ENCODE measurements at regions not wholly inside any gene's neighbourhood (a gene's known extent, or its start where the extent isn't known, plus 50 kb on each side); places are given as distances from the start of the nearest gene placed in this dataset.

DNA sequence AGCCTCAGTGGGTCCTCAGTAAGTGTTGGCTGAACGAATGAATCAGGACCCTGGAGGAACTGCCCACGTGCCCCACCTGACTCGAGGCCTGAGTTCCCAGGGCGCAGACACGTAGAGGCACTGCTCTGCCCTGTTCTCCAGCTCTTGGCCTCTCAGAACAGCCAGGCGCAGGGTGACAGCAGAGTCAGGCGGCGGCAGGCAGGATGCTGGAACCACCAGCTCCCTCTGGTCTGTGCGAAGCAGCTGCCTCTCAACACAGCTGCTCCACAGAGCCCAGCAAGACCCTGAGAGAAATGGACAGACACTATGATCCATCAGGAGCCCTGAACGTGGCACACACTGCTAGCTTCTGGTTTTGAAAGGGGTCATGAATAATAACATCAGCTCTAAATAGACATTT, 53.1 kb upstream of the BCO1 start:
- Histone ChIP-seq H3K27me3 (ENCODE audit: control insufficient read depth in 1 of 2, insufficient read depth in 2 of 2, low read length in 2 of 2) (no peaks in the 10 kb centered on the region), H3K36me3 (ENCODE audit: control insufficient read depth in 1 of 2, insufficient read depth in 2 of 2, low read length in 2 of 2) (no peaks in the 10 kb centered on the region), H3K4me3 (ENCODE audit: low read depth in 1 of 2, low read length in 2 of 2) (no peak overlapping the region), H3K27ac (ENCODE audit: low read depth, low read length) (no peak overlapping the region), H3K9me3 (ENCODE audit: control insufficient read depth in 1 of 2, low read length in 2 of 2) (no peaks in the 10 kb centered on the region), H3K9ac (ENCODE audit: low read depth in 1 of 2, low read length in 2 of 2) (no peak overlapping the region), H3K4me1 (ENCODE audit: control insufficient read depth in 1 of 2, insufficient read depth in 2 of 2, low read length in 2 of 2) (no peaks in the 10 kb centered on the region)

DNA sequence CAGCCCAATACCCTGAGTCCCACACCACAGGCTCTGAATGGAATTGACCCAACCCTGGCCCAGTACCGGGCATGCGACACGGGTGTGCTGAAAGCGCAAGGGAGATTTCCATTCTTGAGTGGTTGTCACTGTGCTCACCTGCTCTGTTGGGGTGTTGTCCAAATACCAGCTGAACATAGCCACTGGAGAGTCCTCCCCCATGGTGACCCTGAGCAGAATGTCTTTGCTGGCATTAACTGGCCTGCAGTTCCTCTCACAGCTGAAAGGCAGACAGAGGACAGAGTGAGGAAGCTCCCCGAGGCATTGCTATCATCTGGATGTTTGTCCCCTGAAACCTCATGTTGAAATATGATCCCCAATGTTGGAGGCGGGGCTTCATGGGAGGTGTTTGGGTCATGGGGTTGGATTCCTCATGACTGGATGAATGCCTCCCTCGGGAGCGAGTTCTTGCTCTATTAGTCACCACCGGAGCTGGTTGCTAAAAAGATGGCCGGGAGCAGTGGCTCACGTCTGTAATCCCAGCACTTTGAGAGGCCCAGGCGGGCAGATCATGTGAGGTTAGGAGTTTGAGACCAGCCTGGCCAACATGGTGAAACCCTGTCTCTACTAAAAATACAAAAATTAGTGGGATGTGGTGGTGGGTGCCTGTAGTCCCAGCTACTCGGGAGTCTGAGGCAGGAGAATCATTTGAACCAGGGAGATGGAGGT, 57.3 kb upstream of the BCO1 start:
- no peak overlapping the region for H3K4me3 ChIP-seq (ENCODE audit: low read depth in 1 of 2, low read length in 2 of 2)
- H3K27ac ChIP-seq (ENCODE audit: low read depth, low read length) = peak overlapping the region; percentile 1
- H3K4me1 ChIP-seq (ENCODE audit: control insufficient read depth in 1 of 2, insufficient read depth in 2 of 2, low read length in 2 of 2) = no peaks in the 10 kb centered on the region
- H3K9ac ChIP-seq (ENCODE audit: low read depth in 1 of 2, low read length in 2 of 2) = no peak overlapping the region
- no peaks in the 10 kb centered on the region for H3K27me3 ChIP-seq (ENCODE audit: control insufficient read depth in 1 of 2, insufficient read depth in 2 of 2, low read length in 2 of 2)
- no peaks in the 10 kb centered on the region for H3K36me3 ChIP-seq (ENCODE audit: control insufficient read depth in 1 of 2, insufficient read depth in 2 of 2, low read length in 2 of 2)
- no peaks in the 10 kb centered on the region for H3K9me3 ChIP-seq (ENCODE audit: control insufficient read depth in 1 of 2, low read length in 2 of 2)

DNA sequence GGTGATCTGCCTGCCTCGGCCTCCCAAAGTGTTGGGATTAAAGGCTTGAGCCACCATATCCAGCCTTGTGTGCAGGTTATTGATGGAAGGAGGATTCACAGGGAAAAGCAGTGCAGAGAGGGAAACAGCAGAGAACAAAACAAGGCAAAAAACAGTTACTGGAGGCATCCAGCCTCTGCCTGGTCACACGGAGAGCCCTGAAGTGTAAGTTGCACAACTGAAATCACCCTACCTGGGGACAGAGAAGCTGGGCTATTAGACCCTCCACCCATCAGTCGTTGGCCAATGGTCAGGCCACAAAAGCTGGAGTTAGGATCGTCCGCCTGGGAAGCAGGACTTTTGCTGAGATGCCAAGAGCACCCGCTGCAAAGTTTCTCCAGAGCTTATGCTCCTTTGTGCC, 57.9 kb upstream of the BCO1 start:
- no peaks in the 10 kb centered on the region for H3K27me3 ChIP-seq (ENCODE audit: control insufficient read depth in 1 of 2, insufficient read depth in 2 of 2, low read length in 2 of 2)
- H3K9ac ChIP-seq (ENCODE audit: low read depth in 1 of 2, low read length in 2 of 2) = no peak overlapping the region
- no peaks in the 10 kb centered on the region for H3K36me3 ChIP-seq (ENCODE audit: control insufficient read depth in 1 of 2, insufficient read depth in 2 of 2, low read length in 2 of 2)
- no peak overlapping the region for H3K4me3 ChIP-seq (ENCODE audit: low read depth in 1 of 2, low read length in 2 of 2)
- H3K4me1 ChIP-seq (ENCODE audit: control insufficient read depth in 1 of 2, insufficient read depth in 2 of 2, low read length in 2 of 2) = no peaks in the 10 kb centered on the region
- H3K27ac ChIP-seq (ENCODE audit: low read depth, low read length) = no peak overlapping the region
- no peaks in the 10 kb centered on the region for H3K9me3 ChIP-seq (ENCODE audit: control insufficient read depth in 1 of 2, low read length in 2 of 2)

DNA sequence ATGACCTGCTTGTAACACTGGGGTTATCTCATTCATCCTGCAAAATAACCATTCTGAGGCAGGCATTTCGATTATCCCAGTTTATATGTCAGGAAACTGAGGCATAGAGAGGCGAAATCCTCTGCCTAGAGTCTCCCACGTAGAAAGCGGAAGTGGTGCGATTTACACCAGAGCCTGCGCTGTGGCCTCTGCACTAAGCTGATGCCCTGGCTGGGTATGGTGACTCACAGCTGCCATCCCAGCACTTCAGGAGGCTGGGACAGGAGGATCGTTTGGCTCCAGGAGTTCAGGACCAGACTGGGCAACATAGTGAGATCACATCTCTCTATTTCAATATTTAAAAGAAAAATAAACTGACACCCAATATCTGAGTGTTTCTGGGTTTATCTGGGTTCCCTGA, 59.3 kb upstream of the BCO1 start:
- Histone ChIP-seq H3K4me1 (ENCODE audit: control insufficient read depth in 1 of 2, insufficient read depth in 2 of 2, low read length in 2 of 2) (no peaks in the 10 kb centered on the region), H3K27me3 (ENCODE audit: control insufficient read depth in 1 of 2, insufficient read depth in 2 of 2, low read length in 2 of 2) (no peaks in the 10 kb centered on the region), H3K4me3 (ENCODE audit: low read depth in 1 of 2, low read length in 2 of 2) (no peak overlapping the region), H3K27ac (ENCODE audit: low read depth, low read length) (no peak overlapping the region), H3K36me3 (ENCODE audit: control insufficient read depth in 1 of 2, insufficient read depth in 2 of 2, low read length in 2 of 2) (no peaks in the 10 kb centered on the region), H3K9ac (ENCODE audit: low read depth in 1 of 2, low read length in 2 of 2) (no peak overlapping the region), H3K9me3 (ENCODE audit: control insufficient read depth in 1 of 2, low read length in 2 of 2) (no peaks in the 10 kb centered on the region)

DNA sequence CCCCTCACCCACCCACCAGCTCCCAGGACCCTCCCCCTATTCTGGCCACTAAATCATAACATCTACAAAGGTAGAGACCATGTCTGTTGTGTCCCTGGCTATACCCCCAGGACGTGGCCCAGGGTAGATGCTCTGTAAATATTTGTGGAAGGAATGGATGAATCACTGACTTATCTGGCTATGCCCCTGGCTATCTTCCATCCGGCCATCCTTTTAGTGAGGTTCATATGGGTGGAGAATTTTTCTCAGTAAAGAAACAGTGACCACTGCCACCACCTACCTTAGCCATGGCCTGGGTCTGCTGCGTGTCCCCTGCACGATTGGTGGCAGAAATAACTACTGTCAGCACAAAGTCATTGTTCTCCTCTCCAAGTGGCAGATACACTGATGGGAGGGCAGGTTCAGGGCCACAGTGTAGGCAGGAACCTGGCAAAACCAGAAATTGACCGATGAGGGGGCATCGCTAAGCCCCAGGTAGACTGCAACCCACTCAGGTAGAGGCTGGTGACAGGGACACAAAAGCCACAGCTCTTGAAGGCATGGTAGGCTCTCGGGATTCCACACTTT, 63.1 kb upstream of the BCO1 start:
- no peak overlapping the region for H3K9ac ChIP-seq (ENCODE audit: low read depth in 1 of 2, low read length in 2 of 2)
- no peak overlapping the region for H3K27ac ChIP-seq (ENCODE audit: low read depth, low read length)
- H3K36me3 ChIP-seq (ENCODE audit: control insufficient read depth in 1 of 2, insufficient read depth in 2 of 2, low read length in 2 of 2) = no peaks in the 10 kb centered on the region
- no peaks in the 10 kb centered on the region for H3K4me1 ChIP-seq (ENCODE audit: control insufficient read depth in 1 of 2, insufficient read depth in 2 of 2, low read length in 2 of 2)
- no peak overlapping the region for H3K4me3 ChIP-seq (ENCODE audit: low read depth in 1 of 2, low read length in 2 of 2)
- H3K27me3 ChIP-seq (ENCODE audit: control insufficient read depth in 1 of 2, insufficient read depth in 2 of 2, low read length in 2 of 2) = peaks cover 0 to 4% of the 10 kb centered on the region in 2 donors
- no peaks in the 10 kb centered on the region for H3K9me3 ChIP-seq (ENCODE audit: control insufficient read depth in 1 of 2, low read length in 2 of 2)

DNA sequence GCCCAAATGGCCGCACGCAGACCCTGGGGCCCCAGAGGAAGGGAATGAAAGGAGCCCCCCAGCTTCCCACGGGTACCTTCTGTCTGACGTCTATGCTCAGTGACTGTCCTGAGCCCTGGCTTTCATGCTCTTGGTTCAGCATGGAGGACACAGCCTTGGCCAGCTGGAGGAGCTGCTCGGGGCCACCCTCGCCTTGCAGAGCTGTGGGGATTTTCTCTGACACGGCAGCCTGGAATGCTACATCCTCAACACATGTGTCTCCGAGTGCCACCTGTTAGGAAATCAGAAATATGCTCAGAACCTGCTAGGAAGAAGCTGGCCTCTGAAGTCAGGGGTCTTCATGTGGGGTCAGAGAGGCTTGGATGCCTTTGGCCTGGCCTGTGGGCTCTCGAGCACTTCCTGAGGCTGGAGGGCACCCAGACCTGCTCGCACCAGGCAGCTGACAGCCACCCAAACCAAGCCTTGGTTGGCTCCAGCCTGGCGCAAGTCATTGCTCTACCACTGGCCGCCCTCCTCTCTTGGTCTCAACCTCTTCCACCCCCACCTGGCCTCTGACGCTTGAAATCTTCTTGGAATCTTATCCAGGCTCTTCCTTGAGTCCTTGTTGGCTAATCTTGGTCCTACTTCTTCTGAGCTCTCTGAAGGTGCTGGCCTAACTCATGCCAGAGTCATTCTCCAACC, 63.7 kb upstream of the BCO1 start:
- Histone ChIP-seq H3K4me3 (ENCODE audit: low read depth in 1 of 2, low read length in 2 of 2) (no peak overlapping the region), H3K27me3 (ENCODE audit: control insufficient read depth in 1 of 2, insufficient read depth in 2 of 2, low read length in 2 of 2) (peaks cover 0 to 4% of the 10 kb centered on the region in 2 donors), H3K27ac (ENCODE audit: low read depth, low read length) (no peak overlapping the region), H3K9me3 (ENCODE audit: control insufficient read depth in 1 of 2, low read length in 2 of 2) (no peaks in the 10 kb centered on the region), H3K4me1 (ENCODE audit: control insufficient read depth in 1 of 2, insufficient read depth in 2 of 2, low read length in 2 of 2) (no peaks in the 10 kb centered on the region), H3K36me3 (ENCODE audit: control insufficient read depth in 1 of 2, insufficient read depth in 2 of 2, low read length in 2 of 2) (no peaks in the 10 kb centered on the region), H3K9ac (ENCODE audit: low read depth in 1 of 2, low read length in 2 of 2) (no peak overlapping the region)

DNA sequence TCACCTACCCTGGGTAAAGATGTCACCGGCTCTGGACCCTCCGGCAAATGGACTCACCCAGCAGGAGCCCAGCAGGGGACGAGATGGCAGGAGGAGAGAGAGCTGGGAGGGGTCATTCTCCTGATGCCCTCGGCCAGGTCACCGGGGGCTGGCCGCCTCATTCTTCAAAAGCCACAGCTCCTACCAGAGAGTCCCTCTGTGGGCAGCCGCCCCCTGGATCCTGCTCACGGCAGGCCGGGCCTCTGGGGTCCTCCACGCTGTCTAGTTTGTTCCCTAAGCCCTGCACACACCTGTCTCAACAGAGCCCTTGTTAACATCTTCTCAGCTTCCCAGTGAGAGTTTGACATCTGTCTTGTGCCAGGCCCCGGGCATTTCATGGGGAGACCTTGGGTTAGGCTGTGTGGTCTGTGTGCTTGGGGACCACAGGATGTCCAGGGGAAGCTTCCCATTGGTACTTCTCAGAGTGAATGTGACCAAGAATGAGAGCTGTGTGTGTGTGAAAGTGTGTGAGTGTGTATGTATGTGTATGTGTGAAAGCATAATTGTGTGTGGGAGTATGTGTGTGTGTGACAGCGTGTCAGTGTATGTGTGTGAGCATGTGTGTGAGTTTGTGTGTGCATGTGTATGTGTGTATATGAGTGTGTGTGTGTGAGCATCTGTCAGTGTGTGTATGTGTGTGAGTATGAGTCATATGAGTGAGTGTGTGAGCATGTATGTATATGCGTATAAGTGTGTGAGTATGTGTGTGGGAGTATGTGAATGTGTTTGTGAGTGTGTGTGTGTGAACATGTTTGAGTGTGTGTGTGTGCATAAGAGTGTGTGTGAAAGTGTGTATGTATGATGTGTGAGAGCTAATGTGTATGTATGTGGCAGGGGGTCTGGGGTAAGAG, 65.5 kb upstream of the BCO1 start:
- H3K4me1 ChIP-seq (ENCODE audit: control insufficient read depth in 1 of 2, insufficient read depth in 2 of 2, low read length in 2 of 2) = no peaks in the 10 kb centered on the region

DNA sequence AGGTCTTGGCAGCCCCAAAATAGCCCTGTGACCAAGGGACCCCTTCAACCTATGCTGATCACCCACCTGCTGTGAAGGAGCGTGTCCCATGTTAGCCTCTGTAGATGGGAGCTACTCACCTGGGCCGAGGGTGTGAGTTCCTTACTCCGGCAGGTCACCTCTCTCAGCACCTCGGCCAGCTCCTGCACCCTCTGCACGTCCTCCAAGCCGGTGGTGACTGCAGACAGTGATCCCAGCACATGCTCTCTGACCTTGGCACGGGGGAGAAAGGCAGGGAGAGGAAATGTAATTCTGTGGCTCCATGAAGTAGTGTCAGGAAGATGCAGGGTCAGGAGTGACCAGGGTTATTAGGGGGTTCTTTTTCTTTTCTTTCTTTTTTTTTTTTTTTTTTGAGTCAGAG, 67.7 kb upstream of the BCO1 start:
- no peak overlapping the region for H3K4me3 ChIP-seq (ENCODE audit: low read depth in 1 of 2, low read length in 2 of 2)
- H3K27me3 ChIP-seq (ENCODE audit: control insufficient read depth in 1 of 2, insufficient read depth in 2 of 2, low read length in 2 of 2) = peaks cover 0 to 4% of the 10 kb centered on the region in 2 donors
- H3K9me3 ChIP-seq (ENCODE audit: control insufficient read depth in 1 of 2, low read length in 2 of 2) = no peaks in the 10 kb centered on the region
- H3K36me3 ChIP-seq (ENCODE audit: control insufficient read depth in 1 of 2, insufficient read depth in 2 of 2, low read length in 2 of 2) = no peaks in the 10 kb centered on the region
- no peak overlapping the region for H3K9ac ChIP-seq (ENCODE audit: low read depth in 1 of 2, low read length in 2 of 2)
- H3K27ac ChIP-seq (ENCODE audit: low read depth, low read length) = no peak overlapping the region
- H3K4me1 ChIP-seq (ENCODE audit: control insufficient read depth in 1 of 2, insufficient read depth in 2 of 2, low read length in 2 of 2) = no peaks in the 10 kb centered on the region

More for the DNA sequence above, 65.5 kb upstream of the BCO1 start:
- no peak overlapping the region for H3K4me3 ChIP-seq (ENCODE audit: low read depth in 1 of 2, low read length in 2 of 2)
- H3K9me3 ChIP-seq (ENCODE audit: control insufficient read depth in 1 of 2, low read length in 2 of 2) = no peaks in the 10 kb centered on the region
- H3K27me3 ChIP-seq (ENCODE audit: control insufficient read depth in 1 of 2, insufficient read depth in 2 of 2, low read length in 2 of 2) = peaks cover 0 to 4% of the 10 kb centered on the region in 2 donors
- H3K27ac ChIP-seq (ENCODE audit: low read depth, low read length) = no peak overlapping the region
- no peaks in the 10 kb centered on the region for H3K36me3 ChIP-seq (ENCODE audit: control insufficient read depth in 1 of 2, insufficient read depth in 2 of 2, low read length in 2 of 2)
- no peak overlapping the region for H3K9ac ChIP-seq (ENCODE audit: low read depth in 1 of 2, low read length in 2 of 2)

DNA sequence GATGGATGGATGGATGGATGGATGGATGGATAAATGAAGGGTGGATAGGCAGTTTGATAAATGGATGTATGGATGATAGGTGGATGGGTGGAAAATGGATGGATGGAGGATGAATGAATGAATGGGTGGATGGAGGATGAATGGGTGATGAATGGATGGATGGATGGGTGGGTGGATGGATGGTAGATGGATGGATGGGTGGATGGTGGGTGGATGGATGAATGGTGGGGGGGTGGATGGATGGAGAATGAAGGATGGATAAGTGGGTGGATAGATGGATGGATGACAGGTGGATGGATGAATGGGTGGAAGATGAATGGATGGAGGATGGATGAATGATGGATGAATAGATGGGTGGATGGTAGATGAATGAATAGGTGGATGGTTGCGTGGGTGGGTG, 70.1 kb upstream of the BCO1 start:
- H3K36me3 ChIP-seq (ENCODE audit: control insufficient read depth in 1 of 2, insufficient read depth in 2 of 2, low read length in 2 of 2) = no peaks in the 10 kb centered on the region
- H3K9me3 ChIP-seq (ENCODE audit: control insufficient read depth in 1 of 2, low read length in 2 of 2) = no peaks in the 10 kb centered on the region
- H3K27ac ChIP-seq (ENCODE audit: low read depth, low read length) = no peak overlapping the region
- no peak overlapping the region for H3K4me3 ChIP-seq (ENCODE audit: low read depth in 1 of 2, low read length in 2 of 2)
- H3K4me1 ChIP-seq (ENCODE audit: control insufficient read depth in 1 of 2, insufficient read depth in 2 of 2, low read length in 2 of 2) = no peaks in the 10 kb centered on the region
- H3K27me3 ChIP-seq (ENCODE audit: control insufficient read depth in 1 of 2, insufficient read depth in 2 of 2, low read length in 2 of 2) = peaks cover 0 to 4% of the 10 kb centered on the region in 2 donors
- no peak overlapping the region for H3K9ac ChIP-seq (ENCODE audit: low read depth in 1 of 2, low read length in 2 of 2)

DNA sequence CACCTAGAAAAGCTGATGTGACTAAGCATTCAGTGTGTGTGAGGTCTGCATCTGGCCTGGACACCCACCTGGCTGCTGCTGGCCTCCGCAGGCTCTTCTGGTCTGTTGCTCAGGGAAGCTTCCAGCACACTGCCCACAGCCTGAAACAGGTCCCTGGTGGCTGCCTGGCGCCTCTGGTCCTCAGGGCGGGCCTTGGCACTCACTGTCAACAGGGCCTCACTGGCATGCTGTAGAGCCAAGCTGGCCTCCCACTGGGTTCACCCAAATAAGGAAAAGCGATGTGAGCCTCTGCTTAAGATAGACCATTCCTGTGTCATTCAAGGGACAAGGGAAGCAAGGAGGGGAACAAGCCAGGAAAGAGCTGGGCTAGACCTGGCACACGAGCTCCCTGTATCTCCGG, 70.6 kb upstream of the BCO1 start:
- no peak overlapping the region for H3K27ac ChIP-seq (ENCODE audit: low read depth, low read length)
- H3K36me3 ChIP-seq (ENCODE audit: control insufficient read depth in 1 of 2, insufficient read depth in 2 of 2, low read length in 2 of 2) = no peaks in the 10 kb centered on the region

More for the DNA sequence above, 70.6 kb upstream of the BCO1 start:
- H3K9me3 ChIP-seq (ENCODE audit: control insufficient read depth in 1 of 2, low read length in 2 of 2) = no peaks in the 10 kb centered on the region
- no peaks in the 10 kb centered on the region for H3K4me1 ChIP-seq (ENCODE audit: control insufficient read depth in 1 of 2, insufficient read depth in 2 of 2, low read length in 2 of 2)
- peaks cover 0 to 4% of the 10 kb centered on the region in 2 donors for H3K27me3 ChIP-seq (ENCODE audit: control insufficient read depth in 1 of 2, insufficient read depth in 2 of 2, low read length in 2 of 2)
- H3K9ac ChIP-seq (ENCODE audit: low read depth in 1 of 2, low read length in 2 of 2) = no peak overlapping the region
- no peak overlapping the region for H3K4me3 ChIP-seq (ENCODE audit: low read depth in 1 of 2, low read length in 2 of 2)
